T-helper 1 cell treated with Interleukin-12 subunit alpha and Interleukin-12 subunit beta and Interleukin-4 antibody, amounts not matched to agents 30 ng/mL and 1 ng/mL, for 36 hours (primary cell): ENCODE measurements at regions not wholly inside any gene's neighbourhood (a gene's known extent, or its start where the extent isn't known, plus 50 kb on each side); places are given as distances from the start of the nearest gene placed in this dataset.
"Not testable (repeated sequence)": the region's sequence is repeated elsewhere in the genome, so short reads cannot be mapped to it uniquely, and the experiment has no call there.

Experiments used
- intact Hi-C: fragments of 100-400 bp; cut with micrococcal nuclease; formaldehyde crosslinking; loops from one replicate; pipeline ENCODE4 v1.15.1; 2024

DNA sequence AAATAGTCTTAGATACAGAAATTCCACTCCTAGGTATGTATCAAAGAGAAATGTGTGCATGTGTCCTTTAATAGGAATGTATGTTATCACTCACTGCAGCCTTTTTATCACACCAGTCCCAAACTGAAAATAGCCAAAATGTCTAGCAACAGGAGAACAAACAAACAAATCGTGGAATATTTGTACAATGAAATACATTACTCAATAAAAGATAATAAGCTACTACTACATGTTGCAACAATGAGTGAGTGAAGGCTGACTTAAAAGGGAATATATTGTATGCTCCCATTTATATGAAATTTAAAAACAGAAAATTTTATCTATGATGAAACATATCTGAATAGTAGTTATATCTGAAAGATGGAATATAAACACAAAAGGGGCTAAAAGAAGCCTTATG, 212.1 kb upstream of the PLD5 start:
- intact Hi-C loops = no loop called here

DNA sequence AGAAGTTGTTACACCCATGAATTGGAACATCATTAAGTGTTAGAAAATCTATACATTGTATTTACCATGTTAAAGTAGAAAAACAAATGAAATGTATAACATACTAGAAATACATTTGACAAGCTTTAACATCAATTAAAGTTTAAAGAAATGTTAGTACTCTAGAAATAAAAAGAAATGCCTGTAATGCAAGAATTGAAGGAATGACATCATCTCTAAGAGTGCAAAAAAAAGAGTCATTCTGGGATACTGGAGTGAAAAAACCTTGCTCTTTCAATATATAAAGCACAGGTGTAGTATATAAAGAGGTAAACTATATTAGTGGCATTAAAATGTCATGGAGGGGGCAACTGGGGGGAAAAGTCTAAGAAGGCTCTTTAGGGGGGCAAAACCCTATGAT, 210.8 kb upstream of the PLD5 start:
- intact Hi-C loops = no loop called here

DNA sequence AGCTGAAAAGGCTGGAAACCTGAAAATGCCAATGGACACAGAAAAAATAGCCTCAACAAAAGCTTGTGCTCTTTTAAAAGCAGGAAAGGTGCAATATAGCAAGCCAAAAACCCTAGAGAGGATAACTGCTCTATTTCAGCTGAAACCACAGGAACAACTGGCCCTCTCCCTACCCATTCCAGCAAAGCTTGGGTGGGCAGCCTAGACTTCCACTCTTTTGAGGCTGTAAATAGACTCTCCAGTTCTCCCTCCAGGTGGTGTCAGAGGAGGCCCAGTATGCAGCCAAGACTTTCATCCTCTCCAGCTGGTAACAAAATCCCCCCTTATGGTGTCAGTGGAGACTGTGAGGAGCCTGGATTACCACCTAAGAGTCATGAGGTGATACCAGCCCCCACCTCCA, 206.9 kb upstream of the PLD5 start:
- intact Hi-C loops = no loop called here

DNA sequence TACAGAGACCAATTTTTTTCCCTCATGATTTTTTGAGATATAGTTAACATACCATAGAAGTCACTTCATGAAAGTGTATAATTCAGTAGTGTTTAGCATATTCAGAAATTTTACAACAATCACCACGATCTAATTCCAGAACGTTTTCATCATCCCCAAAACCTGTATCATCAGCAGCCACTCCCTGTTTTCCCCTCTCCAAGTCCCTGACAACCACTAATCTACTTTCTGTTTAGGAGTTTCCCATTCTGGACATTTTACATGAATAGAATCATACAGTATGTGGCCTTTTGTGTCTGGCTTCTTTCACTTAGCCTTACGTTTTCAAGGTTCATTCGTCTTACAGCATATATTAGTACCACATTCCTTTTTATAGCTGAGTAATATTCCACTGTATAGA, 204.2 kb upstream of the PLD5 start:
- intact Hi-C loops = no loop called here

DNA sequence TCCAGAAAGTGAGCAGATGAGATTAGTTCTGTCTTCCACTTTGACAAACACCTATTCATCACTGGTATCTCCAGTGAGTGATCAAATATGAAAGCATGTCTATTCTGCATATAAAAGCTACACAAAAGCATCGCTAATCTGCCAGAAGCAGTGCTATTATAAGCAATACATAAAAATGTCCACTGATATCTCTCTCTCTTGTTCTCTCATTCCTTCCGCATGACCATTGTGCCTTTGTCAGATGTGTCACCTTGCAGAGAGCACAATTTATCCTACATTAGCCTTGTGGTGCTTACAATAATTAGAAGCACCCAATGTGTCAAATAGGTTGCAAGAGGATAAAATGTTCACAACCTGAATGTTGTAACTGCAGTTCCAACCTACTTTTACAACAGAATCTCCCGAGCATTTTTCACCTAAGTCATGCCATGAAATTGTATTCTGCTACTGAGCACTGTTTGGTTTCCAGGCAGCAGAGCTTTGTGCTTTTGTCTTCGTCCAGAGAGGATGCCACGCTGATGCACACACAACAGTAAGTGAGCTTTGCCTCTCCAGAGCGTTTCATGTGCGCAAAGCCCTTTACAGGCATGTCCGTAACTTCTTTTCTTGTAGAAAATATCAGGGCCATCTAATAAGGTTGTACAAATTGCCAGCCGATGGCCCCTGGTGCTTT, 198.7 kb upstream of the PLD5 start:
- intact Hi-C loops = no loop called here

DNA sequence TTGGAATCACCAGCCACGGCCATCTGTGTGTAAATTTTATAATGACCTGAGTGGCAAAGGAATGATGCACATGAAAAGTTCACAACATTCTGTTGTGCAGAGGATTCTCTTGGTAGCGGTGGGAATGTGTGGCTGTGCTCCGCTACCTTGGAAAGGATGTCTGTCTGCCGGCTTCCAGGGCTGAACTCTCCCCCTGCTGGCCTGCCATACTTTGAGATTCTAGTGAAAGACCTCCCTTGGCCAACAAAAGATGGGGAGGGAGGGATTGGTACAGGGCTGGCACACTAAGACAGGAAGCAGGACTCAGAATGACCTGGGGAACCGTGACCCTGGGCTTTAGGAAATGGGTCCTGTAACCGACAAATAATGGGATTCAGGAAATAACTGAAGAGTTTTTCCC, 194.5 kb upstream of the PLD5 start:
- intact Hi-C loops = no loop called here

DNA sequence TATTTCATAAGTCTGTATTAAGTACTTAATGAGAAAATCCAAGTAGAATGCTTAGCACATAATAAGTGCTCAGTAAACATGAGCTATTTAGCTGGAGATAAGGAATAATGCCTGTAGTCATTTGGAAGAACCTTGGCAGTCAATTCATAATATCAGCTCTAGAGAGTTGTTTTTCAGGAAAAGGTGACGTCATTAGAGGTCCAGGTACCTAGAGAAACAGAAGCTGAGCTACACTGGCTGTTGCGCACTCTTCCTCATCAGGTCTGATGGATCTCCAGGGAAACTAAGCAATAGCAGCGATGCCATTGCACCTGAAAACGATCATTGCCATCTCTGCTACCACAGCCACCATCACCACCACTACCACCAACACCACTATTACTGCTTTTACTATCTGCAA, 187.8 kb upstream of the PLD5 start:
- intact Hi-C loops = no loop called here

DNA sequence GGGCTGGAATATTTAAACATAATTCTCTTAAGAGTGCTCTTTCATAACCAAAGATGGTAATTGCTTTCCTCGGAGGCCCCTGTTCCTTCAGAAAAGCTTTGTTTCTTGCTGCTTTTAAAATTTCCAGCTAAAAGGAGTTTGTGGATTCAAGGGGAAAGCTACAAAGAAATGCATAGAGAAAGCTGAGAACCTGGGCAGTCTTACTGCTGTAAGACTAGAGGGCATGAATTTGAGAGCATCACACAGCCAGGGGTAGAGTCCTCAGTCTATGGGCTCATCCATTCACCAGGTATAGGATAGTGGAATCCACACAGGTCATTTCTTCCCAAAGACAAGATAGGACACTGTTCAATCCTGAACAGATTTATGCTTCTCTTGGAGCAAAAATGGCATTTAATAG, 186.3 kb upstream of the PLD5 start:
- intact Hi-C loops = no loop called here

DNA sequence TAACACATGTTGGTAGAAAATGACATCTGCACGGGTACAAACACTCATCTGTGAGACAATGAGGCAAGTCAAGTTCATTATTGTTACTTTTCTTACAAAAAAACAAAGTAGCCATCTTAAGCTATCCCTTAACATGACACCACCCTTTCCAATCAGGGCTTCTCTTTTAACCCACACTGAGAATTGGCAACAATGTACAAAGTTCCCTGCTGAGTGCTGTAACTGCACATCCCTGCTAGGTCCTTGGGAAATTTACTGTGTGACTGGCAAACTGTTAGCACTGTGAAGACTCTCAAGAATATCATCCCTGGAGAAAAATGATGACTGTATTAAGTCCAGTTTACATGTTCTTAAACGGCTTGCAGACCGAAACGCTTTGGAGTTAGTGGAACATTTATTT, 185.8 kb upstream of the PLD5 start:
- intact Hi-C loops = no loop called here

DNA sequence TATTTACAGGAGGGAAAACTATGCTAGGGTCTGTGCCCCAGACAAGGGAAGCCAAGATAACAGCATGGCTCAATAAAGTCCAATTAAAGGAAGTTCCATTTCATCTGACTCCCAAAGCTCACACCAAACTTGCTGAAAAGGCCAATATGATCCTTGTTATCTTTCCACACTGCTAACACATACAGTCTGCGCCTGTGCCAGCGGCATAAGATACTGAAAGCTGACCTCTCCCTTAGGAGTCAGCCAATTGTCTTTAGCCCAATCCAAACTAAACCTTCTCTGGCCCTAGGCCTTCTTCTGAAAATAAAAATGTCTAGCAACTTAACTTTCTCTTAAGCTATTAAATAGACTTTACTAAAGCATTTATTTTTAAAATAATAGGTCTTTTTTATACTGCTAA, 179.0 kb upstream of the PLD5 start:
- intact Hi-C loops = no loop called here

DNA sequence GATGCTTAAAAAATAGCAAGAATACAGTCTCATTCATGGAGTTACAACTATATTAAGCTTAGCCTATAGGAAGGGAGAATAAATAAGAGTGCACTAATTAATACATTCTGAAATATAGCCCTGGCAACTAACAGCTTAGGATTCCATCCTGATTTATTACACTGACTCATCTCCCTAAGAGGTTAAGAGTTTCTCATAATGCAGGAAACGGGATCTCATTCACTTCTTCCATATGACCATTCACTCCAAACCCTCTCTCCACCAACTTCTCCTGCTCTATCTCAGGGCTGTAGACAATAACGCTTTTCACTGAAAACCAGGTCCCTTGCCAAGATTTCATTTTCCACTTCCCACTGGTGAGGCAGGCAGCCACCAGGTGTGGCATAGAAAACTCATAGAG, 168.5 kb upstream of the PLD5 start:
- intact Hi-C loops = no loop called here

DNA sequence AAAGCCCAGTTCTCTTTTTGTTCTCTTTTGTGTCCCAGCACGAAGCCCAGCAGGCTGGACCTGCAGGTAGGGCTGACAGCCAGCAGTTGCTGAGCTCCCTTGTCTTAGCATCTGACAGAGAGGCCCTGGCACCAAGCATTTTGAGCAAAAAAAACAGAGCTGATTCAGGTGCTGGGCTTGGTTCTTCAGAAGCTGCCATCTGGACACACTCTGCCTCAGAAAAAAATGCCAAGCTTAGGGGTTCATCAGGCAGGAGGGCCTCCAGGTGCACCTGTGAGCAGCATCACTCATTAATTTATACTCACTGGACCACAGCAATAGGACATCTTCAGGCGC, 167.1 kb upstream of the PLD5 start:
- intact Hi-C loops = no loop called here

DNA sequence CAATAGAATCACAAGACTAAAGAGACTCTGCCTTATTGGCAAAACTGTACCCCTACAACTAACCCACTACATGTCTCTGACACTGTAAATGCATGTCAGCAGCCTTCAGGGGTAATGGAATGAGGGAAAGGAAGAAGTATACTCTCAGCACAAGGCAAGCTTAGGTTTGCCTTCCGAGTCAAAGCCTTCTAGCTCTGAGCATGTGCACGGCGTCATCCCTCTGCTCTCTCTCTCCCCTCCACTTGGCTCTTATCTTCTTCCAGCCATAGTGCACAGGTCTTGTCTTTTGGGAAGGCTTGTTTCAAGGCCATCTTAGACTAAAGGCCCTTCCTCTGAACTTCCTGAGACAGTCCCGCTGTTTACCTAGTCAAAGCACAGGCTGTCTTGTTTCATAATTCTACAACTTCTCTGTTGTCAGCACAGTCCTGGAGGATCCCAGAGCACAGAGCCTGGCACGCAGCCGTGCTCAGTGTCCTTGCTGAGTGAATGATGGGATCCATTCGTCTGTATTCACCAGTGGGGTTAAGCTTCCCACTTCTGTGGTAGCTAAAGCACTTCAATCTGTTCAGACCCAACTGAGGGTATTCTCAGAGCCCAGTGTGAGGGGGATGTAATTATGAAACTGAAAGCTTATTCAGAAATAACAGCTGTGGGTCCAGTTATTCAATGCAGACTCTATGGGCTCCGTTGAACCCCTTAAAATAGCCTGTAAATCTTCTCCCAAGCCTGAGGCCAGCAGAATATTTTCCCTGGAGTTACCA, 166.5 kb upstream of the PLD5 start:
- intact Hi-C loops = no loop called here

DNA sequence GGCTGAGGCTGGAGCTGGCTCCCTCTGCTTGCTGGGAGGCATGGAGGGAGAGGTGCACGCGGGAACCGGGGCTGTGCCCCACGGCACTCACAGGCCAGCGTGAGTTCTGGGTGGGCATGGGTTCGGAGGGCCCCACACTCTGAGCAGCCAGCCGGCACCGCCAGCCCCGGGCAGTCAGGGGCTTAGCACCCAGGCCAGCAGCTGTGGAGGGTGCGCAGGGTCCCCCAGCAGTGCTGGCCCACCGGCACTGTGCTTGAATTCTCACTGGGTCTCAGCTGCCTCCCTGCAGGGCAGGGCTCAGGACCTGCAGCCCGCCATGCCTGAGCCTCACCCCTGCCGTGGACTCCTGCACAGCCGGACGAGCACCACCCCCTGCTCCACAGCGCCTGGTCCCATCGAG, 164.9 kb upstream of the PLD5 start:
- intact Hi-C loops = no loop called here

DNA sequence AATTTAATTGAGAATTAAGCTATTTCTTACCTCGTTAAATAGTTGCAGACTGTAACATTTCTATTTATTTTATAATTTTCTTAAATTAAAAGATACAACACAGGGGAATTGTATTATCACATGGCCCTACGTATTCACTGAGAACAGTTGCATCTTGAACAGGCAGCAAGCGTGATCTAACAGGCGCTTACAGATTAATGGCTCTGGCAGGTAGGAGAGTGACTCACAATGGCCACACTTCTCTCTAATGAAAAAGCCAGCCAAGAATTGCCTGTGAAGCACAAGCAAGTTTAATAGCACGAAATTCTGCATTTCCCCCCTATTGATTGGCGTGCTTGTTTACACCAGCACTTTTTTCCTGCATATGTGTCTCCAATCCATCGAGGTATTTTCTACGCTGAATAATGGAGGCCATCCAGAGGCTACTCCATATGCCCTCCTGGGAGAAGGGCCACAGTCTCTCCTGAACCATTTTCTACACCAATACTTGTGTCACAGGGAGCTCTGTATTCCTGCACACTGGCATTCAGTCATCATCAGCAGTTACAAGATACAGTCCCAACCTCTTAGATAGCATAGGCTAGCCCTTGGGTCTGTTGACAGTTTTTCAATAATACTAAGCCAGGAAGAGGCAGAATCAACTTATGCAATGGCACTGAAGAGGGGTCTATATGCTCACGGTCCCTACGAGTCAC, 150.6 kb upstream of the PLD5 start:
- intact Hi-C loops = no loop called here

DNA sequence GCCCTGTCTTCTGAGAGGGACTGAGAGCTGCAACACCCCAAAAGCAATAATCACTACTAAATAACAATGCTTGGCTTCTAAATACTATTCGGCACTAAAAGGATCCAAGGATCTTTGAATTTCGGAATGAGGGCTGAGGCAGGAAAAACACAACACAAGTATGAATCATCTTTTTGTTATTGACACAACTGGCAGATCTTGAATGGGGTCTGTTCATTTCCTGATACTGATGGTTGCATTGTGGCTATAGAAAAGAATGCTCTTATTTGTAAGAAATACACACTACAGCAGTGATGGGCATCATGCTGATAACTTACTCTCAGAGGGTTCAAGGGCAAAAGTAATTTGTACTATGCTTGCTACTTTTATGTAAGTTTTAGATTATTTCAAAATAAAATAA, 149.2 kb upstream of the PLD5 start:
- intact Hi-C loops = no loop called here

DNA sequence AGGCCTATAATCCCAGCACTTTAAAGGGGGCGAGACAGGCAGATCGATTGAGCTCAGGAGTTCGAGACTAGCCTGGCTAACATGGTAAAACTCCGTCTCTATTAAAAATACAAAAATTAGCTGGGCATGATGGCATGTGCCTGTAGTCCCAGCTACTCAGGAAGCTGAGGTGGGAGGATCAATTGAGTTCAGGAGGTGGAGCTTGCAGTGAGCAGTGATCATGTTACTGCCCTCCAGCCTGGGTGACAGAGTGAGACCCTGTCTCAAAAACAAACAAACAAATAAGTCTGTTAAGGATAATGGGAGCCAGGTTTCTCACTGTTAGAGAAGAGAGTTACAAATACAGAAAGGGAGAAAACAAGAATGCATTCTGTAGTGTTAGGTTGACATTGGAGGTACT, 148.7 kb upstream of the PLD5 start:
- intact Hi-C loops = not testable (repeated sequence)

DNA sequence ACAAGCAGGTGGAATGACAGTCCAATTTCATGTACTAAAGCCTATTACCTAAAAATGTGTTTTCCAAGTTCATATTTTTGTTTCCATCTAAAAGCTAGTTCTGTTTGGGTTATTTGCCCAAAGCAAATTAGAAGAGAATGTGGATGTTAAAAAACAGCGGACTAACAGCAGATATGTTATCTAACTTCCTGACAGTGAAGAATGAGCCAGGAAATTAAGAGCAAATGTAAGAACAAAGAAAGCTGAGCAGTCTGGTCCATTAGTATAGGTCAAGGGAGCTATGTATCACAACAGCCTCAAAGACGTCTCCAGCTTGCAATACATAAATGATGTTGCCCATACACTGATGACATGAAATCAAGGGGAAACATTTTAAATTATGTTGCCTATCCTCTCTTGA, 145.5 kb upstream of the PLD5 start:
- intact Hi-C loops = no loop called here

DNA sequence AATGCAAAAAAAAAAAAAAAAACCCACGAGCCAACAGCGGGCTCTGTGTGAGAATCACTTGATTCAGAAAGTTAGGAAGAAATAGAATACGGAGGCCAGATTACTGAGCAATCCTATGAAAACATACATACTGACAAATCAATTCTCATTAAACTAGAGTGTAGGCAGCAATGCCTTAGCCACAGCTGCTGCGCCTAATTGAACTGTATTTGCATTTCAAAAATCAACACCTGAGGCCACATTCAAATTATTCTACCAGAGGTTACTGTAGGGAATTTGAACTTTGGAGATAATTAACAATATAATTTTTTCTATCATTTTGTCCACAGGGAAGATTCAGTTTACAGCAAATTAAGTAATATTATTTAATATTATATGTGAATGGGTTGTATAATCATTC, 138.4 kb upstream of the PLD5 start:
- intact Hi-C loops = no loop called here

DNA sequence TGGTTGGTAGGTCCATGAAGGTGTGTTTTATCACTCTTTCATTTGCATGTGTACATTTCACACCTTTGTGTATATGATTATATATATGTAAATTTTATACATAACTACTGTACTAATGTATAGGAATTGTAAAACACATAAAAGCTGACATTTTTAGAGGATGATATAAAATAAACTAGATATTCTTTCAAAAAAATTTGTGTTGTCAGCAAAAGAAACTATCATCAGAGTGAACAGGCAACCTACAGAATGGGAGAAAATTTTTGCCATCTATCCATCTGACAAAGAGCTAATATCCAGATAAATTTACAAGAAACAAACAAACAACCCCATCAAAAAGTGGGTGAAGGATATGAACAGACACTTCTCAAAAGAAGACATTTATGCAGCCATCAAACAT, 129.3 kb upstream of the PLD5 start:
- intact Hi-C loops = not testable (repeated sequence)

DNA sequence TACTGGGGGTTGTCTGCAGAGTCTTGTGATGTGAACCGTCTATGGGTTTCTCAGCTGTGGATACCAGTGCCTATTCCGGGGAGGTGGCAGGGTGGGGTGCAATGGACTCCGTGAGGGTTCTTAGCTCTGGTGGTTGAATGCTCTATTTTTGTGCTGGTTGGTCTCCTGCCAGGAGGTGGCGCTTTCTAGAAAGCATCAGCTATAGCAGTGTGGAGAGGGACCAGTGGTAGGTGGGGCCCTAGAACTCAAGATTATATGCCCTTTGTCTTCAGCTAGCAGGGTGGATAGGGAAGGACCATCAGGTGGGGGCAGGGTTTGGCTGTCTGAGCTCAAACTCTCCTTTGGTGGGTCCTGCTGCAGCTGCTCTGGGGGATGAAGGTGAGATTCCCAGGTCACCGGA, 127.3 kb upstream of the PLD5 start:
- intact Hi-C loops = loop anchor here (1.0 kb wide), 1 partner anchor 673 kb away; no protein-coding TSS in a partner anchor

DNA sequence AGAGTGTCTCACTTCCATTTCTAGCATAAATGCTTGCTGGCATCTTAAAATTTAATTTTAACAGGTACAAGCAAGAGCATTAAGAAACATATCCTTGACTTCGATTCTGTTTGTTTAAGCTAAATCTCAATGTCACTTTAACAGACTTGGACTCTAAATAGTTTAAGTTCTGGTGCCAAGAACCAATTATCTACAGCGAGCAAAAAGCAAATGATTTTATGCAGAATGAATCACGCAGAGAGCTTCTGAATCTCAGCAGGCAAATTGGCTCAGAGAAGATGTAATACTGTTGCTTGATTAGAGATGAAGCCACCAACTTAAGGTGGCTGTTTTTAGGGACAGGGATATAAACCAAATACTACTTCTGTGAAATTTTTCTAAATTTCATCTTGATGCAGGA, 117.0 kb upstream of the PLD5 start:
- intact Hi-C loops = no loop called here

DNA sequence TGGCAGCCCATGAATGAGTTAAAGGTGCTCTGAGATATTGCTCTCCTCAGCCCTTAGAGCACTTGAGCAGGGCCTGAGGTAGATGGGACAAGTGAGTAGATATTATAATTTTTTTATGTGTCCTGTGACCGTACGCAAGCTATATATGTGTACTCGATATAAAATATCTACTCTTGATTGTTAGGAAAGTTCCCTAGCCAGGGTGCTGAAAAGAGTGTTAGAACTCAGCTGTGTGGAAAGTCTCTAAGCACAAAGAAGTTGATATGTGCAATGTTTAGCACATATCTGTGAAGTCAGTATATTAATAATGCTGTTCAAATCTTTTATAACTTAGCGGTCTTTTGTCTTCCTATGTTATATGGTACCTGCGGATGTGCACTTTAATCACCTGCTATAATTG, 114.6 kb upstream of the PLD5 start:
- intact Hi-C loops = no loop called here
